DOHH2 (cell line): ENCODE measurements at regions not wholly inside any gene's neighbourhood (a gene's known extent, or its start where the extent isn't known, plus 50 kb on each side); places are given as distances from the start of the nearest gene placed in this dataset.

Experiments used
- H3F3A ChIP-seq: fragments of 200-600 bp; sonication (generic), shearing (Covaris generic); 2 replicates; pipeline ENCODE4 v1.6.0; 2016; ENCODE audit warnings: antibody characterized with exemption, mild to moderate bottlenecking; ENCODE audit not compliant: control insufficient read depth, insufficient read depth
- H3K27ac ChIP-seq: fragments of 200-600 bp; sonication (generic); 2 replicates; pipeline ENCODE4 v1.5.1; 2014; ENCODE audit warnings: low read depth, mild to moderate bottlenecking, low read length, moderate library complexity
- H3K27me3 ChIP-seq: fragments of 200-600 bp; sonication (generic); 2 replicates; pipeline ENCODE4 v1.6.1; 2014; ENCODE audit warnings: mild to moderate bottlenecking, low read length, mixed read lengths; ENCODE audit not compliant: control insufficient read depth
- H3K36me3 ChIP-seq: fragments of 200-600 bp; sonication (generic); 2 replicates; pipeline ENCODE4 v1.6.1; 2014; ENCODE audit warnings: mild to moderate bottlenecking, low read length, moderate library complexity, mixed read lengths; ENCODE audit not compliant: control insufficient read depth
- H3K4me1 ChIP-seq: fragments of 200-600 bp; sonication (generic); 2 replicates; pipeline ENCODE4 v1.6.1; 2014; ENCODE audit warnings: mild to moderate bottlenecking, low read length, mixed read lengths; ENCODE audit not compliant: control insufficient read depth
- H3K4me2 ChIP-seq: fragments of 200-600 bp; sonication (generic); 2 replicates; pipeline ENCODE4 v1.6.0; 2014; ENCODE audit warnings: mild to moderate bottlenecking, low read length, moderate library complexity
- H3K4me3 ChIP-seq: fragments of 200-600 bp; sonication (generic); 2 replicates; pipeline ENCODE4 v1.5.1; 2014; ENCODE audit warnings: mild to moderate bottlenecking, low read length, mixed read lengths
- H3K79me2 ChIP-seq: fragments of 200-600 bp; sonication (generic); 2 replicates; pipeline ENCODE4 v1.6.1; 2014; ENCODE audit warnings: mild to moderate bottlenecking, low read length, mixed read lengths; ENCODE audit not compliant: control insufficient read depth
- H3K9me2 ChIP-seq: fragments of 200-600 bp; sonication (generic); replicated peaks from 2 replicates; pipeline ENCODE4 v1.6.1; 2014; ENCODE audit warnings: mild to moderate bottlenecking, low read length, mixed read lengths; ENCODE audit not compliant: control insufficient read depth
- H3K9me3 ChIP-seq: fragments of 200-600 bp; sonication (generic); 2 replicates; pipeline ENCODE4 v1.6.1; 2014; ENCODE audit warnings: antibody characterized with exemption, low read length, mixed read lengths; ENCODE audit not compliant: control insufficient read depth, insufficient read depth
- H4K20me1 ChIP-seq: fragments of 200-600 bp; sonication (generic); 2 replicates; pipeline ENCODE4 v1.6.0; 2014; ENCODE audit warnings: low read depth, mild to moderate bottlenecking, antibody characterized with exemption, low read length, moderate library complexity; ENCODE audit not compliant: control insufficient read depth, insufficient read depth
- EZH2phosphoT487 ChIP-seq: fragments of 200-600 bp; sonication (generic); IDR thresholded peaks from 2 replicates; pipeline ENCODE4 v1.6.1; 2017; ENCODE audit warnings: borderline replicate concordance, mild to moderate bottlenecking, antibody characterized with exemption, low read length, moderate library complexity, mixed read lengths
- TF ChIP-seq, protein P1 (sequence below): fragments of 200-600 bp; sonication (generic); IDR thresholded peaks from one replicate; pipeline ENCODE4 v1.5.1; 2014; ENCODE audit warnings: antibody characterized with exemption, mild to moderate bottlenecking, low read depth, low read length; ENCODE audit not compliant: poor library complexity, severe bottlenecking

DNA sequence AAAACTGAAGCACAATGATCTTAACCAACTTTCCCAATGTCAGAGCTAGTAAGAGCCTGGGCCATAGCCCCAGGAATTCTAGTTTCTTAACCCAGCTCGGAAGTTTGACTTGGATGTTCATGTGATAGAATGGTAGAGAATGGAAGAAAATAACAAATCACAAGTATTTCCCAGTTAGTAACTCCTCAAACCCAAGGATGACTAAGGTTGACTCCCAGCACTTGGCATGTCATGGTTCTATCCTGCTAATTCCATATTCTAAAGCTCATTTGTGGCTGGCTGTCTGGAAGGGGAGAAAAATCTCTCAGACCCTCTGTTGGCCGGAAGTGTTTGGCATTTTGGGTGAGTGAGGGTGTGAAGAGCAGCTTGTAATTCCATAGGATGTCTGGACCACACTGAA is 248.7 kb downstream of the RFPL4B start:
- Histone ChIP-seq H3K4me1 (no peaks in the 10 kb centered on the region), H4K20me1 (no peaks in the 10 kb centered on the region), H3K4me2 (no peak overlapping the region), H3K9me3 (no peaks in the 10 kb centered on the region), H3K9me2 (no peaks in the 10 kb centered on the region), H3F3A (no peaks in the 10 kb centered on the region), H3K27ac (no peak overlapping the region), H3K27me3 (no peaks in the 10 kb centered on the region), H3K4me3 (no peak overlapping the region), H3K36me3 (no peaks in the 10 kb centered on the region), H3K79me2 (no peaks in the 10 kb centered on the region)
- TF ChIP-seq, protein P1, sequence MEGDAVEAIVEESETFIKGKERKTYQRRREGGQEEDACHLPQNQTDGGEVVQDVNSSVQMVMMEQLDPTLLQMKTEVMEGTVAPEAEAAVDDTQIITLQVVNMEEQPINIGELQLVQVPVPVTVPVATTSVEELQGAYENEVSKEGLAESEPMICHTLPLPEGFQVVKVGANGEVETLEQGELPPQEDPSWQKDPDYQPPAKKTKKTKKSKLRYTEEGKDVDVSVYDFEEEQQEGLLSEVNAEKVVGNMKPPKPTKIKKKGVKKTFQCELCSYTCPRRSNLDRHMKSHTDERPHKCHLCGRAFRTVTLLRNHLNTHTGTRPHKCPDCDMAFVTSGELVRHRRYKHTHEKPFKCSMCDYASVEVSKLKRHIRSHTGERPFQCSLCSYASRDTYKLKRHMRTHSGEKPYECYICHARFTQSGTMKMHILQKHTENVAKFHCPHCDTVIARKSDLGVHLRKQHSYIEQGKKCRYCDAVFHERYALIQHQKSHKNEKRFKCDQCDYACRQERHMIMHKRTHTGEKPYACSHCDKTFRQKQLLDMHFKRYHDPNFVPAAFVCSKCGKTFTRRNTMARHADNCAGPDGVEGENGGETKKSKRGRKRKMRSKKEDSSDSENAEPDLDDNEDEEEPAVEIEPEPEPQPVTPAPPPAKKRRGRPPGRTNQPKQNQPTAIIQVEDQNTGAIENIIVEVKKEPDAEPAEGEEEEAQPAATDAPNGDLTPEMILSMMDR: no peak
- no peak for TF ChIP-seq EZH2phosphoT487

DNA sequence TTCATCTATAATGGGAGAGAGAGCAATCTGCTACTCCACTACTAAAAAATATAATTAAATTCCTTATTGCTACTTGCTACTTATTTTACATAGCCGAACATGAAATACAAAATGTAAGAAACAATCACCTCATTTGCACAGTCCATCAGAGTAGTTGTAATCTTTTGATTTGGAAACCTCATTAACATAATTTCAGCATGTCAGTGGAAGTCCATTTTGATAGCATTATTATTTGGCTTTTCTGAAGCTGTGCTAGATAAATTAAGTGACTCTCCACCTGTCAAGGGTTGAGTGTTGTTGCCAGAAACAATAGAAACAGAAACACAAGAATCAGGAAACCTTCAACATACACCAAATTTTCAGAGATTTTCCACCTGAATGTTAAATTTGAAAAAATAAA is 250.0 kb downstream of the RFPL4B start:
- no peaks in the 10 kb centered on the region for H3K79me2 ChIP-seq
- no peaks in the 10 kb centered on the region for H3K27me3 ChIP-seq
- no peak for TF ChIP-seq EZH2phosphoT487
- TF ChIP-seq, protein P1: no peak
- H3K27ac ChIP-seq: no peak overlapping the region
- no peaks in the 10 kb centered on the region for H3K4me1 ChIP-seq
- no peaks in the 10 kb centered on the region; the same call in 1 of the 2 replicates for H3K9me3 ChIP-seq
- H3F3A ChIP-seq: no peaks in the 10 kb centered on the region
- H3K4me3 ChIP-seq: no peak overlapping the region
- no peaks in the 10 kb centered on the region for H3K36me3 ChIP-seq
- no peaks in the 10 kb centered on the region for H4K20me1 ChIP-seq
- H3K4me2 ChIP-seq: no peak overlapping the region
- no peaks in the 10 kb centered on the region for H3K9me2 ChIP-seq

DNA sequence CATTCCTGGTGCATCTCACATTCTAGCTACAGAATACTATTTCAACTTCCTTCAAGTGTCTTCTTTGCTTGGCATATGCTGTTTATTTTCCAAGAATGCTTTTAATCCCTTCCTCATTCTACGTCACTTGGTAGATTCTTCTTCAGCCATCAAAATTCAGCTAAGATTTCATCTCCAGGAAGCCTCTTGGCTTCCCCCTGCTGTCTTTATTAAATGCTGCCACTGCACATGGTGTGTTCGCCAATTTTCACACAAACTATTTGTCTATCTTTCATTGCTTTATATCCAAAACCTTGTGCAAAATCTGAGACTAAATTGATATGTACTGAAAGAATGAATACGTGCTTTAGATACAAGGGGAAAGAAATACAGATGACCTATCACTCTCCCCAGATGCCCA is 253.0 kb downstream of the RFPL4B start:
- Histone ChIP-seq H3K27ac (no peak overlapping the region), H3K9me3 (no peaks in the 10 kb centered on the region; the same call in 1 of the 2 replicates), H3K4me2 (no peak overlapping the region), H3F3A (no peaks in the 10 kb centered on the region), H3K79me2 (no peaks in the 10 kb centered on the region), H4K20me1 (no peaks in the 10 kb centered on the region), H3K27me3 (no peaks in the 10 kb centered on the region), H3K4me3 (no peak overlapping the region), H3K9me2 (no peaks in the 10 kb centered on the region), H3K4me1 (no peaks in the 10 kb centered on the region), H3K36me3 (no peaks in the 10 kb centered on the region)
- TF ChIP-seq, protein P1: no peak
- no peak for TF ChIP-seq EZH2phosphoT487

DNA sequence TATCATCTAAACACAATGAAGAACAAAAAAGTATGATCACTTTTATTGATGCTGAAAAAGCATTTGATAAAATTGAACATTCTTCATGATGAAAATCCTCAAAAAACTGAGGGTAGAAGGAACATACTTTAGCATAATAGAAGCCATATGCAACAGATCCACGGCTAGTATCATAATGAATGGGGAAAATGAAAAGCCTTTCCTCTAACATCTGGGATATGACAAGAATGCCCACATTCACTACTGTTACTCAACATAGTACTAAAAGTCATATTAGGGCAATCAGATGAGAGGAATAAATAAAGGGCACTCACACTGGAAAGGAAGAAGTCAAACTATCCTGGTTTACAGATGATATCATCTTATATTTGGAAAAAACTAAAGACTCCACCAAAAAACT is 256.6 kb downstream of the RFPL4B start:
- no peaks in the 10 kb centered on the region for H3K79me2 ChIP-seq
- no peaks in the 10 kb centered on the region for H3K27me3 ChIP-seq
- H3K9me3 ChIP-seq: no peaks in the 10 kb centered on the region; the same call in 1 of the 2 replicates
- no peaks in the 10 kb centered on the region for H3K36me3 ChIP-seq
- H3K4me2 ChIP-seq: no peak overlapping the region
- TF ChIP-seq, protein P1: no peak
- no peak for TF ChIP-seq EZH2phosphoT487
- no peaks in the 10 kb centered on the region for H4K20me1 ChIP-seq
- no peaks in the 10 kb centered on the region for H3K4me1 ChIP-seq
- H3K9me2 ChIP-seq: no peaks in the 10 kb centered on the region
- no peaks in the 10 kb centered on the region for H3F3A ChIP-seq
- no peak overlapping the region for H3K27ac ChIP-seq
- H3K4me3 ChIP-seq: no peak overlapping the region
